OCI-LY1 (cell line): ENCODE measurements at regions not wholly inside any gene's neighbourhood (a gene's known extent, or its start where the extent isn't known, plus 50 kb on each side); places are given as distances from the start of the nearest gene placed in this dataset.

Source experiments
- CTCF ChIP-seq: fragments of 200-600 bp; sonication (generic), shearing (Covaris generic); IDR thresholded peaks from 2 replicates; pipeline ENCODE4 v1.5.1; 2017; ENCODE audit warnings: mild to moderate bottlenecking, antibody characterized with exemption, low read length, moderate library complexity, mixed read lengths
- EZH2 ChIP-seq: fragments of 200-600 bp; sonication (generic), shearing (Covaris generic); IDR thresholded peaks from 2 replicates; pipeline ENCODE4 v1.8.0; 2017; ENCODE audit warnings: borderline replicate concordance, mixed run types, mild to moderate bottlenecking, antibody characterized with exemption, low read length, moderate library complexity, mixed read lengths

- TF ChIP-seq CTCF, result no peak
- TF ChIP-seq EZH2, result no peak
Measured at GRCh38 chr1:200274116-200274515, 135.7 kb downstream of the ZNF281 start.
